Left colon (tissue), 2 donors: ENCODE measurements at regions not wholly inside any gene's neighbourhood (a gene's known extent, or its start where the extent isn't known, plus 50 kb on each side); places are given as distances from the start of the nearest gene placed in this dataset.

Source experiments
- ATAC-seq: fragments of 200-7000 bp; cut with Tn5 transposase; one replicate; pipeline ENCODE4 v1.9.1; 2020; ENCODE audit warnings: mild to moderate bottlenecking, moderate library complexity
- DNase-seq, 2 donors: peaks; one replicate each; pipeline ENCODE4 v3.0.0-alpha.2; 2020
- intact Hi-C, 2 donors: fragments of 100-400 bp; cut with DNase I in 1 of 2; cut with micrococcal nuclease in 1 of 2; formaldehyde crosslinking; loops; one replicate each; pipeline versions ENCODE4 v1.11.2 to v1.14.0; 2022; cut with DNase I, micrococcal nuclease
- donor health status: DM: no; HTN: no; CAD: no.
- donor health status: DM: yes; HTN: yes; CAD: no.

GRCh38 chr1:63147783-63148182 is 174.6 kb upstream of the FOXD3 start:
- ATAC-seq (no peak), DNase-seq (no peak)
- intact Hi-C loops = no loop called here

- DNase-seq = peak in 1 of 2 donors; percentile 26
- intact Hi-C loops = no loop called here
- peak; percentile 58 for ATAC-seq
These were observed 173.3 kb upstream of the FOXD3 start for GRCh38 chr1:63148825-63149645.

DNA sequence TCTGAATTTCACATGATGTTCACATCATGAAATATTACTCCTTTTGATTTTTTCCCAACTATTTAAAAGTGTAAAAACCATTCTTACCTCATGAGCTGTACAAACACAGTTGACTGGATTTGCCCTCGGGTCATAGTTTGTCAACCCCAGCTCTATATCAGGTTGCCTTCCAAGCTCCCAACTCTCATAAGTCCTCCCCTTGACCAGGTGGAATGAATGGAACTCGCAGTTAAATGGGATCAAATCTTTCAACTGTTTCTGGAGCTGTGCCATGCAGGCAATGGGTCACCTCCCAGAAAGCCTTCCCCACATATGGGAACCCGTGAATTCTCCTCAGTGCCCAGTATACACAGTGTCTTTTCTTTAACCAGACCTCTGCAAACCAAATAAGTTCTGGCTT is 169.8 kb upstream of the FOXD3 start:
- intact Hi-C loops = no loop called here
- ATAC-seq = no peak
- DNase-seq = no peak

- ATAC-seq = no peak
- no peak for DNase-seq
- intact Hi-C loops = no loop called here
These were observed 166.9 kb upstream of the FOXD3 start for GRCh38 chr1:63155437-63155836.

- no peak for DNase-seq
- no peak for ATAC-seq
- intact Hi-C loops = no loop called here
These were observed 165.3 kb upstream of the FOXD3 start for GRCh38 chr1:63157085-63157484.

DNA sequence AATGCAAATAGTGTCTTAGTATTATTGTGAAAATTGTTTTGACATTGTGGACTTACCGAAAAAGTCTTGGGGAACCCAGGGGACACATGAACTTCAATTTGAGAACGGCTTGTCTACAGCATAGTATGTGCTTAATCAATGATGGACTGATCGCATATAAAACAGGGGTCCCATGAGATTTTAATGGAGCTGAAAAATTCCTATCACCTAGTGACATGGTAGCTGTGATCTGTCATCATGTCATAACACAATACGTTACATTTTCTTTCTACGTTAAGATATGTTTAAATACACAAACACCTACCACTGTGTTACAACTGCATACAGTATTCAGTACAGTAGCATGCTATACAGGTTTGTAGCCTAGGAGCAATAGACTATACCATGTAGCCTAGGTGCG is 153.3 kb upstream of the FOXD3 start:
- DNase-seq (no peak), ATAC-seq (no peak)
- intact Hi-C loops = no loop called here

DNA sequence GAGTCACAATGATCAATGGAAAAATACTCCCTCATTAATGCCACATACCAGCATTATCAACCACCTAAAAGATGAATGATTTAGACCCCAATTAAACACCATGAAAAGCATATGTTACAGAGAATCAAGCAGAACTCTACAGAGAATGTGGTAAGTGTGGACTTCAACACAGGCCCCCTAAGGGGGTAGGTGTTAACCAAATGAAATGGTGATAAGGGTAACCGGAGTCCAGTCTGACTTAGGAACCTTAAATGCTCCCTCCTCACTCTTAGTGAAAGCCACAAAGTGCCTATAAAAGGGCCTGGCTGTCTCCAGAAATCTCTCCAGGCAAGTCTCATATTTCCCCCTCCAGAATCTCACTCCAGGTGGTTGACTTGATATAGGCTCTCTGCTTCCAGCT is 149.2 kb upstream of the FOXD3 start:
- no peak for ATAC-seq
- intact Hi-C loops = no loop called here
- DNase-seq = no peak

DNA sequence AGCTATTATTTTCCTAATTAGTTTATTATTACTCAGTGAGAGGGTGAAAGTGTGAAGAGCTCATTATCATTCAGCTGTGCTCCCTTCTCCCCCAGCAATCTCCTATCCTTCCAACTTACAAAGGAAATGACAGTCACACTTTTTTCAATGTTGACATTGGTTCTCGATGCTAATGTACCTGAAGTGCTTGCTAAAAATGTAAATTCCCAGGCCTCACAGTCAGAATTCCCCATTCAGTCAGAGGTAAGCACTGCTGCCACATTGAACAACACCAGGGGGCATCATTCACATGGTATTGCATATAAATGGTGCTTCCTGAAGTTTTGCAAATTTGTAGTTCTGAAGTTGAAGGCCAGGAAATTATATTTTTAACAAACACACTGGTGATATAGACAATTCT is 132.7 kb upstream of the FOXD3 start:
- no peak for DNase-seq
- no peak for ATAC-seq
- intact Hi-C loops = no loop called here

DNA sequence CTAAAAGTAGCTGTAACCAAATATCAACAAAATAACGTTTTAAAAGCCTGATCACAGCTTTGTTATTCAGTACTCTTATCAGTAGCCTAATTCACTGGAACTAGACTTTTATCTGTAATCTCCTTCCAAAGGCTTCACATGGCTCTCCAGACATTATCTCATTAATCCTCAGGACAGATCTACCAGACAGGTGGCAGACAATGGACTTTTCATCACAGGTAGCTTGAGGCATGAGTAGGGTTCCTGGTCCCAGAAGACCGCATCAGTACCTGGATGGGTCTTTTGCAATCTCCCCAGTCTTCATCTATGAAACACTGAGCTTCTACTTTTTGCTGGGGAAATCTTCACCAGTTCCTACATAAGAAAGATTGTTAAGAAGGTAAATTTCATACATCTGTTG is 132.2 kb upstream of the FOXD3 start:
- intact Hi-C loops = no loop called here
- no peak for ATAC-seq
- DNase-seq = no peak

DNA sequence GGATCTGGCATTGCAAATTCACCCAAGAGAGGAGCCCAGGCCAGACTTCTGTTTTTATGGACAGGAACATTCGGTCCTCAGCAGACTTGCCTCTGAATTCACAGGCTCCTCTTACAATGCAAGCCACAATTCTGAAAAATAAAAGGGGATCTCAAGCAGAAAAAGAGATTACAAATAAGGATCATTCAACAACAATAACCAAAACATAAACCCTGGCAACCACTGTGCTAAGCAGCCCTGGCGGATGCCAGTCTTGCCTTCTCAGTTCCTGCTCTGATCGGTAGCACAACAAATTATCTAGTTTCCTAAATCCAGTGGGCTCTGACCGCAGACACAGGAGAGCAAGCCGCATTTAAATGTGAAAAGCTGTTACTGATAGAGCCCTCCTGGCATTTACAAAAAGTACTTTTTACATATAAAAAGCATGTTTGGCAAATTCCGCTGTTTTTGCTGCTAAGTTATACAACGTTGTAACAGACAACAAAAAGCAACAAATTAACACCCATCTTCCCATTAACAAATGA is 123.4 kb upstream of the FOXD3 start:
- intact Hi-C loops = no loop called here
- ATAC-seq (no peak), DNase-seq (no peak)

GRCh38 chr1:63199706-63200335 is 122.5 kb upstream of the FOXD3 start:
- DNase-seq = no peak
- intact Hi-C loops = no loop called here
- no peak for ATAC-seq

- no peak for DNase-seq
- intact Hi-C loops = no loop called here
- no peak for ATAC-seq
These were observed 121.7 kb upstream of the FOXD3 start for GRCh38 chr1:63200676-63201075.

DNA sequence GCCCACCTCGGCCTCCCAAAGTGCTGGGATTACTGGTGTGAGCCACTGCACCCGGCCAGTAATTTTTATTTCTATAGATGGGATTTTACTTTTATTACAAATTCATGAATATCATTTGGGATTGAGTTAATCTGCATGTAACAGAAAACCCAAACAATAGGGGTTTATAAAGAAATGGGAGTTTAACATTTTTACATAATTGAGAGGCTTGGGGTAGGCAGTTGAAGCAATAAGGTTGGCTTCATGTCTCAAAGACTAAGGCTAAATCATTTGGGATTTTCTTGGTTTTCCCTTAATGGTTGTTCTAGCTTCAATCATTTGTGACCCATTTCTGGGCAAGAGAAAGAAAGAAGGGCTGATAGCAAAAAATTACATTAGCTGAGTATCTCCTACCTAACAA is 118.7 kb upstream of the FOXD3 start:
- intact Hi-C loops = no loop called here
- no peak for ATAC-seq
- DNase-seq = no peak

- no peak for ATAC-seq
- intact Hi-C loops = no loop called here
- no peak for DNase-seq
These were observed 116.6 kb upstream of the FOXD3 start for GRCh38 chr1:63205776-63206175.

- ATAC-seq = no peak
- intact Hi-C loops = no loop called here
- DNase-seq = no peak
These were observed 107.8 kb upstream of the FOXD3 start for GRCh38 chr1:63214553-63214952.

- intact Hi-C loops = no loop called here
- ATAC-seq = no peak
These were observed 98.9 kb upstream of the FOXD3 start for GRCh38 chr1:63223426-63223825.

DNA sequence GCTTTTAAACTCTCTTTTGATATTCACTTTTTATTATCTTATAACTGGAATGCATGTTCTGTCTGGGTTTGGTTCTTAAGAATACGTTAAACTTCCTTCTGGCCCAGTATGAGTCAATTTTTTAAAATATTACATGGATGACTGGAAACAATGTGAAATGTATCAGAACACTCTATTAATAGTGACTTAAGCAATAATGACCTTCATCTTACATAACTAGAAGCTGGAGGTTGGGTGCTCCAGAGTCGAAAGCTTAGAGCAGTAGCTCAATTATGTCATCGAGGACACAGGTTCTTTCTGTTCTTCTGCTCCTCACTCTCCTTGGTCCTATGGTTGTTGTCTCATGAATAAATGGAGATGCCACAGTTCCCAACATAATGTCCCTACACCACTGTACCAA is 91.6 kb upstream of the FOXD3 start:
- ATAC-seq (no peak), DNase-seq (no peak)
- intact Hi-C loops = no loop called here

More at GRCh38 chr1:63223426-63223825, 98.9 kb upstream of the FOXD3 start:
- no peak for DNase-seq

- intact Hi-C loops = no loop called here
- ATAC-seq (no peak), DNase-seq (no peak)
These were observed 83.6 kb upstream of the FOXD3 start for GRCh38 chr1:63238721-63239120.

- DNase-seq (no peak), ATAC-seq (no peak)
- intact Hi-C loops = no loop called here
These were observed 77.2 kb upstream of the FOXD3 start for GRCh38 chr1:63245186-63245585.

DNA sequence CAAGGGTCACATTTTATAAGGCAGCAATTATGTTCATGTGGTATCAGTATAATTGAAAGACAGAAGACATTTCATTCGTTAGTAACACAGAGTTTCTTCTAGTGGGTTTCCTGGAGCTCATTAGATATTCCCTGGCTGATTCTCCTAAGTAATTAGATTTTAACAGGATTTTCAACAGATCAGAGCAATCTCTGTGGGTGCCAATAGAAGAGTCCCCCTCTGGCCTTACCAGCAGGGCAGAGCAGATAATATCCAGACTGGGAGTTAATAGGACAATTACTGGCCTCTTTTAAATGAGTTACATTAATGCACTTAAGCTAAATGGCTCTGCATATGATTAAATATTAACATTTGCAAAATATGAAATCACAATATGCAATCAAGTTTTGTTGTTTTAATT is 74.2 kb upstream of the FOXD3 start:
- DNase-seq = no peak

GRCh38 chr1:63255153-63255552 is 67.2 kb upstream of the FOXD3 start:
- no peak for ATAC-seq
- DNase-seq = no peak
- intact Hi-C loops = no loop called here

More for the DNA sequence above, 74.2 kb upstream of the FOXD3 start:
- intact Hi-C loops = no loop called here
- no peak for ATAC-seq
